Upper lobe of left lung (tissue), 6 donors: ENCODE measurements at regions not wholly inside any gene's neighbourhood (a gene's known extent, or its start where the extent isn't known, plus 50 kb on each side); places are given as distances from the start of the nearest gene placed in this dataset.
"Not testable (repeated sequence)": the region's sequence is repeated elsewhere in the genome, so short reads cannot be mapped to it uniquely, and the experiment has no call there.

Experiments
- ATAC-seq, 2 donors: fragments of 200-7000 bp; cut with Tn5 transposase; one replicate each; pipeline ENCODE4 v1.9.1; 2022; ENCODE audit warnings: mild to moderate bottlenecking in 2 of 2, moderate library complexity in 2 of 2; ENCODE audit not compliant: low FRiP score in 2 of 2
- DNase-seq, 2 donors: peaks; one replicate each; pipeline ENCODE4 v3.0.0-alpha.2; 2019 to 2020
- H3K27ac ChIP-seq, 4 donors: fragments of 200-600 bp; sonication (generic); one replicate each; pipeline ENCODE4 v1.5.1; 2016 to 2019
- H3K27me3 ChIP-seq, 4 donors: fragments of 200-600 bp; sonication (generic); one replicate each; pipeline ENCODE4 v1.5.1; 2017 to 2019
- H3K36me3 ChIP-seq, 4 donors: fragments of 200-600 bp; sonication (generic); one replicate each; pipeline ENCODE4 v1.5.1; 2016 to 2019
- H3K4me1 ChIP-seq, 4 donors: fragments of 200-600 bp; sonication (generic); one replicate each; pipeline ENCODE4 v1.5.1; 2018 to 2019
- H3K4me3 ChIP-seq, 4 donors: fragments of 200-600 bp; sonication (generic); one replicate each; pipeline ENCODE4 v1.5.1; 2017 to 2019; ENCODE audit warnings: mild to moderate bottlenecking in 2 of 4, moderate library complexity in 1 of 4
- H3K9me3 ChIP-seq, 4 donors: fragments of 200-600 bp; sonication (generic); one replicate each; pipeline ENCODE4 v1.5.1; 2018 to 2019
- EP300 ChIP-seq, 4 donors: sonication (generic); formaldehyde crosslinking; IDR thresholded peaks; one replicate each; pipeline ENCODE4 v1.5.1; 2017; ENCODE audit warnings: antibody characterized with exemption in 4 of 4, control low read depth in 2 of 4
- POLR2A ChIP-seq, 4 donors: fragments of 450-650 bp; IDR thresholded peaks; one replicate each; pipeline ENCODE4 v1.5.1; 2016 to 2017; ENCODE audit warnings: antibody characterized with exemption in 4 of 4, mild to moderate bottlenecking in 2 of 4
- POLR2AphosphoS5 ChIP-seq, 2 donors: sonication (generic); formaldehyde crosslinking; IDR thresholded peaks; one replicate each; pipeline ENCODE4 v1.5.1; 2017; ENCODE audit warnings: antibody characterized with exemption in 2 of 2
- WGBS, 2 donors: methylation state at CpG; one replicate each; pipeline ENCODE4 v1.1.5; 2017 to 2018; 5-methylcytosine and 5-hydroxymethylcytosine counted together
- TF ChIP-seq, protein P1 (sequence below), 6 experiments: fragments of 450-650 bp in 4 of 6; fragments of 200-600 bp in 2 of 6; sonication (generic) in 2 of 6; IDR thresholded peaks; one replicate each; pipeline ENCODE4 v1.5.1; 2016 to 2019; ENCODE audit warnings: antibody characterized with exemption in 6 of 6
- donor health status: DM: no; HTN: no; CAD: no; lungs with moderate emphysema.
- donor health status: DM: no; HTN: yes; CAD: no; lungs with severe emphysema.

GRCh38 chr2:132255714-132256113, 94.0 kb upstream of the ANKRD30BL start:
- Histone ChIP-seq H3K27me3 (peaks cover 0 to 18% (median 6%) of the 10 kb centered on the region in 4 donors), H3K4me3 (no peak overlapping the region), H3K36me3 (no peaks in the 10 kb centered on the region), H3K9me3 (peaks cover 0 to 3% (median 0%) of the 10 kb centered on the region in 4 donors), H3K4me1 (peaks cover 0 to 17% (median 8%) of the 10 kb centered on the region in 4 donors), H3K27ac (no peak overlapping the region)
- peak in 1 of 2 donors; percentile 64 for DNase-seq
- ATAC-seq: no peak
- no peak for TF ChIP-seq EP300 (IDR thresholded peaks at IDR 0.05)
- no peak for TF ChIP-seq POLR2AphosphoS5 (IDR thresholded peaks at IDR 0.05)
- TF ChIP-seq POLR2A (IDR thresholded peaks at IDR 0.05): no peak
- TF ChIP-seq, protein P1, sequence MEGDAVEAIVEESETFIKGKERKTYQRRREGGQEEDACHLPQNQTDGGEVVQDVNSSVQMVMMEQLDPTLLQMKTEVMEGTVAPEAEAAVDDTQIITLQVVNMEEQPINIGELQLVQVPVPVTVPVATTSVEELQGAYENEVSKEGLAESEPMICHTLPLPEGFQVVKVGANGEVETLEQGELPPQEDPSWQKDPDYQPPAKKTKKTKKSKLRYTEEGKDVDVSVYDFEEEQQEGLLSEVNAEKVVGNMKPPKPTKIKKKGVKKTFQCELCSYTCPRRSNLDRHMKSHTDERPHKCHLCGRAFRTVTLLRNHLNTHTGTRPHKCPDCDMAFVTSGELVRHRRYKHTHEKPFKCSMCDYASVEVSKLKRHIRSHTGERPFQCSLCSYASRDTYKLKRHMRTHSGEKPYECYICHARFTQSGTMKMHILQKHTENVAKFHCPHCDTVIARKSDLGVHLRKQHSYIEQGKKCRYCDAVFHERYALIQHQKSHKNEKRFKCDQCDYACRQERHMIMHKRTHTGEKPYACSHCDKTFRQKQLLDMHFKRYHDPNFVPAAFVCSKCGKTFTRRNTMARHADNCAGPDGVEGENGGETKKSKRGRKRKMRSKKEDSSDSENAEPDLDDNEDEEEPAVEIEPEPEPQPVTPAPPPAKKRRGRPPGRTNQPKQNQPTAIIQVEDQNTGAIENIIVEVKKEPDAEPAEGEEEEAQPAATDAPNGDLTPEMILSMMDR (IDR thresholded peaks at IDR 0.05): no peak
- WGBS, 2 donors: 90 to 95% methylated on average over 15 to 16 of the region's 16 CpGs

DNA sequence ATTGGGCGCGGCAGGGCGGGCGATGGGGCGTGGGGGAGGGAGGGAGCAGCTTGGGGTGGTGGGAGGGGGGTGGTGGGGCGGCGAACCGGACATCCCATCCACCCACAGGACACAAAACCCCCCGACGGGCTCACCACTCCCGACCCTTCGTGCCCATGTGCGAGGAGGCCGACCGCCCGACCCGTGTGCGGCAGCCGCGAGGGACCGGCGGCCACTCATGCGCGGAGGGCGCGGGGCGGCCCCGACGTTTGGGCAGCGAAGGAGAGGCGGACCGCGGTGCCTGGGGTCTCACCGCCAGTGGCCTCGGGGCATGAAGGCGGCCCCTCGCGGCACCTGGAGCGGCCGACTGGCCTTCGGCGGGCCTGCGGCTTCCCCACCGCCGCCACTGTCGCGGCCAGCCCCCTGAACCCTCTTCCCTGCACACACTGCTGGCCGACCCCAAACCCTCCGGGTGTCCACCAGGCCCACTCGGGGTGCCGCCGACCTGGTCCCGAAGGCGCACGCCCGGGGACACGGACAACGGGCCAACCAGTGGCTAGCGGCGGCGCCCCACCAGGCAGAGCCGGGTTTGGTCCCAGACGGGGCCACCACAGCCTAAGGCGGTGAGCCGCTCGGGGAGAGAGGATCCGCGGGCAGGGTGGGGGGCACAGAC, 94.6 kb upstream of the ANKRD30BL start:
- Histone ChIP-seq H3K27me3 (peaks cover 0 to 18% (median 6%) of the 10 kb centered on the region in 4 donors), H3K27ac (no peak overlapping the region), H3K4me3 (no peak overlapping the region), H3K36me3 (no peaks in the 10 kb centered on the region), H3K9me3 (peaks cover 0 to 3% (median 0%) of the 10 kb centered on the region in 4 donors), H3K4me1 (peaks cover 0 to 17% (median 8%) of the 10 kb centered on the region in 4 donors)
- DNase-seq (peak in 1 of 2 donors; percentile 80), ATAC-seq (no peak)
- no peak for TF ChIP-seq POLR2A (IDR thresholded peaks at IDR 0.05)
- no peak for TF ChIP-seq POLR2AphosphoS5 (IDR thresholded peaks at IDR 0.05)
- TF ChIP-seq EP300 (IDR thresholded peaks at IDR 0.05): no peak
- TF ChIP-seq, protein P1 (IDR thresholded peaks at IDR 0.05): no peak
- WGBS, 2 donors: 29 to 51% methylated on average over 26 to 52 of the region's 68 CpGs

GRCh38 chr2:132256903-132257300, 95.2 kb upstream of the ANKRD30BL start:
- H3K27ac ChIP-seq, ATAC-seq, H3K36me3 ChIP-seq, H3K9me3 ChIP-seq, DNase-seq: not testable (repeated sequence)
- WGBS, 2 donors: 10 to 12% methylated on average over 4 to 21 of the region's 34 CpGs
- H3K4me1 ChIP-seq: peaks cover 0 to 17% (median 8%) of the 10 kb centered on the region in 4 donors
- peak overlapping the region in 2 of 4 donors; percentile 6 to 10 for H3K4me3 ChIP-seq
- H3K27me3 ChIP-seq: peaks cover 0 to 18% (median 6%) of the 10 kb centered on the region in 4 donors

DNA sequence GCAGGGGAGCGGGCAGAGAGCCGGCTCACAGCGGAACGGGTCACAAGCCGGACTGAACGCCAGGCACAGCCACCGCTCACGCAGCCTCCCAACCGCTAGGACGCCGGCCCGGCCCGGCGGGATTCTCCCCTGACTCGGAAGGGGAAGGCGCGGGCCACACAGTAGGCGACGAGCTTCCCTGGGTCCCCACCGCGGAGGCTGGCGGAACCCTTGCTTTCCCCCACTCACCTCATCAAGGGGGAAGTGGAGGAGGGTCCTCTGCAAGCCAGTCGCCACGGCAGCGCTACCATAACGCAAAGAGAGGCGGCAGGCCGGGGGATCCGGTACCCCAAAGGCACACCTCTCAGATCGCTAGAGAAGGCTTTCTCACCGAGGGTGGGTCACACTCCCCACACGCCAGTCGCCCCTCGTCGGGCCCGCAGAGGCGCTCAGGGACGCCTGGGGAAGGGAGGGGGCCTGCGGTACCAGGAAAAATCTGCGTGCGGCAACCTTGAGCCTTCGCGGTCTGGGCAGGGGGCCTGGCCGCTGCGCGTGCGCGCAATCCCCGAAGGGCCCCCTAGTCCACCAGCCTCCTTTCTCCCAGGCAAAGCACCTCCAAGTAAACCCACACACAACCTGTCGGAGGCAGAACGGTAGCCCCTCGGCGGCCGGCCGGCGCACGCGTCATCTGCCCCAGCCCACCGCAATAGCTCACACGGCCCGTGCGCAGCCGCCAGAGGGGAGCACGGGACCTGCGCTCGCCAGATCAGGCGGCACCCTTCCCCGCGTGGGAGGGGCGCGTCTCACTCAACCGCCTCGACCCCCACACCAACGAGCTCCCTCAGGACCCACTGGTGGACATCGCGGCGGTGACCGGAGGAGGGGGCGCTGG, 95.8 kb upstream of the ANKRD30BL start:
- peaks cover 0 to 17% (median 8%) of the 10 kb centered on the region in 4 donors for H3K4me1 ChIP-seq
- peak in 1 of 2 donors; percentile 81 for DNase-seq
- not testable (repeated sequence) for H3K27ac ChIP-seq, ATAC-seq, H3K36me3 ChIP-seq, H3K9me3 ChIP-seq
- H3K27me3 ChIP-seq: peaks cover 0 to 18% (median 6%) of the 10 kb centered on the region in 4 donors
- peak overlapping the region in 2 of 4 donors; percentile 6 to 10 for H3K4me3 ChIP-seq
- 7% methylated on average over 68 of the region's 79 CpGs; no CpG with 5 or more reads in 1 of the 2 donors for WGBS, 2 donors

DNA sequence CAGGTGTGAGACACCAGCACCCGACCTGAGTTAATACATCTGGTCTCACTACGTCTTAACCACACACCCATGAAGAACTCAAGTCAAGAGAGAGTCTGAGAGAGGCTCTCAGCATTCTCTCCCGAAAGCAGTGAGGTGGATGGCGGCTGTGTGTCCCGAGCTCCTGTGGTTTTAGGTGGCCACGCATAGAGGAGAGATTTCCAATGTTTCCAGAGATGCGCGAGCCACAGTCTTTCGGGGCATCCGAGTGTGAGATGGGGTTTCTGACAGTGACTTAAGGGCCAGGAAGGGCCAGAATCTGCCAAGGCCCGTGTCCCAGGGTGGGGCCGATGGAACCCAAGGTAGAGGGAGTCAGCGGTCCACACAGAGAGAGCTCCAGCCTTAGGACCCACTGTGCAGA, 97.5 kb upstream of the ANKRD30BL start:
- Histone ChIP-seq H3K27me3 (peaks cover 0 to 18% (median 6%) of the 10 kb centered on the region in 4 donors), H3K4me1 (peaks cover 0 to 17% (median 8%) of the 10 kb centered on the region in 4 donors)
- ATAC-seq, DNase-seq, H3K9me3 ChIP-seq, H3K27ac ChIP-seq, H3K36me3 ChIP-seq, H3K4me3 ChIP-seq: not testable (repeated sequence)
- WGBS, 2 donors: 88 to 91% methylated on average over 11 to 13 of the region's 13 CpGs

GRCh38 chr2:132265595-132265994, 103.8 kb upstream of the ANKRD30BL start:
- H3K27me3 ChIP-seq, H3K9me3 ChIP-seq, ATAC-seq, H3K4me3 ChIP-seq, DNase-seq, H3K27ac ChIP-seq, H3K36me3 ChIP-seq: not testable (repeated sequence)
- 87 to 88% methylated on average over 11 to 12 of the region's 12 CpGs for WGBS, 2 donors
- H3K4me1 ChIP-seq: peaks cover 0 to 19% (median 8%) of the 10 kb centered on the region in 4 donors
